ENCODE measurements at regions not wholly inside any gene's neighbourhood (a gene's known extent, or its start where the extent isn't known, plus 50 kb on each side); places are given as distances from the start of the nearest gene placed in this dataset.

- no peak overlapping the region for H3K9ac ChIP-seq (ENCODE audit: low read depth in 1 of 2, low read length in 2 of 2)
- TF ChIP-seq REST (IDR thresholded peaks at IDR 0.05) (no peak), FOXA1 (IDR thresholded peaks at IDR 0.05) (no peak), SP1 (IDR thresholded peaks at IDR 0.05) (no peak), JUND (IDR thresholded peaks at IDR 0.05) (no peak)
- no peaks in the 10 kb centered on the region for H3K36me3 ChIP-seq (ENCODE audit: control insufficient read depth in 4 of 4, insufficient read depth in 3 of 4, low read depth in 1 of 4, low read length in 3 of 4)
- WGBS: 76% methylated on average over 2 of the region's 2 CpGs
- H3K9me3 ChIP-seq (ENCODE audit: control insufficient read depth in 4 of 4, low read length in 3 of 4): no peaks in the 10 kb centered on the region
- no peaks in the 10 kb centered on the region for H3K4me1 ChIP-seq (ENCODE audit: control insufficient read depth in 4 of 4, insufficient read depth in 4 of 4, low read length in 3 of 4)
- H3K4me3 ChIP-seq (ENCODE audit: low read depth in 1 of 3, low read length in 3 of 3): no peak overlapping the region
- no peak for DNase-seq (ENCODE audit: low spot score)
- no peak overlapping the region for H3K27ac ChIP-seq (ENCODE audit: low read depth in 1 of 2, low read length in 2 of 2)
- peaks cover 0 to 4% (median 0%) of the 10 kb centered on the region in 4 donors for H3K27me3 ChIP-seq (ENCODE audit: control insufficient read depth in 4 of 4, insufficient read depth in 4 of 4, low read length in 3 of 4)
Measured at GRCh38 chr9:108636013-108636412, 219.8 kb downstream of the ACTL7B start.

GRCh38 chr9:108634672-108635462, 220.9 kb downstream of the ACTL7B start:
- no peaks in the 10 kb centered on the region for H3K36me3 ChIP-seq (ENCODE audit: control insufficient read depth in 4 of 4, insufficient read depth in 3 of 4, low read depth in 1 of 4, low read length in 3 of 4)

More at GRCh38 chr9:108634672-108635462, 220.9 kb downstream of the ACTL7B start:
- DNase-seq (ENCODE audit: low spot score): no peak
- Histone ChIP-seq H3K9me3 (ENCODE audit: control insufficient read depth in 4 of 4, low read length in 3 of 4) (no peaks in the 10 kb centered on the region), H3K4me1 (ENCODE audit: control insufficient read depth in 4 of 4, insufficient read depth in 4 of 4, low read length in 3 of 4) (no peaks in the 10 kb centered on the region), H3K4me3 (ENCODE audit: low read depth in 1 of 3, low read length in 3 of 3) (no peak overlapping the region), H3K9ac (ENCODE audit: low read depth in 1 of 2, low read length in 2 of 2) (no peak overlapping the region), H3K27ac (ENCODE audit: low read depth in 1 of 2, low read length in 2 of 2) (no peak overlapping the region), H3K27me3 (ENCODE audit: control insufficient read depth in 4 of 4, insufficient read depth in 4 of 4, low read length in 3 of 4) (peaks cover 0 to 4% (median 0%) of the 10 kb centered on the region in 4 donors)
- 86% methylated on average over 11 of the region's 11 CpGs for WGBS
- no peak for TF ChIP-seq JUND (IDR thresholded peaks at IDR 0.05)
- TF ChIP-seq HNF4G (IDR thresholded peaks at IDR 0.05): no peak
- no peak for TF ChIP-seq ATF3 (IDR thresholded peaks at IDR 0.05)
- TF ChIP-seq, protein P1, sequence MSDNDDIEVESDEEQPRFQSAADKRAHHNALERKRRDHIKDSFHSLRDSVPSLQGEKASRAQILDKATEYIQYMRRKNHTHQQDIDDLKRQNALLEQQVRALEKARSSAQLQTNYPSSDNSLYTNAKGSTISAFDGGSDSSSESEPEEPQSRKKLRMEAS (IDR thresholded peaks at IDR 0.05): no peak
- TF ChIP-seq FOXA1 (IDR thresholded peaks at IDR 0.05): no peak
- no peak for TF ChIP-seq SP1 (IDR thresholded peaks at IDR 0.05)
- no peak for TF ChIP-seq REST (IDR thresholded peaks at IDR 0.05)
